Testis (tissue), 2 donors: ENCODE measurements at regions not wholly inside any gene's neighbourhood (a gene's known extent, or its start where the extent isn't known, plus 50 kb on each side); places are given as distances from the start of the nearest gene placed in this dataset.

ENCODE experiments used
- POLR2A ChIP-seq: fragments of 450-650 bp; IDR thresholded peaks from one replicate; pipeline ENCODE4 v1.6.1; 2017; ENCODE audit warnings: antibody characterized with exemption, mild to moderate bottlenecking, moderate library complexity
- TF ChIP-seq, protein P1 (sequence below), 3 experiments: fragments of 450-650 bp in 2 of 3; fragments of 200-600 bp in 1 of 3; sonication (generic) in 1 of 3; IDR thresholded peaks; one replicate each; pipeline ENCODE4 v1.5.1; 2016 to 2019; ENCODE audit warnings: antibody characterized with exemption in 3 of 3, mild to moderate bottlenecking in 2 of 3, moderate library complexity in 1 of 3

DNA sequence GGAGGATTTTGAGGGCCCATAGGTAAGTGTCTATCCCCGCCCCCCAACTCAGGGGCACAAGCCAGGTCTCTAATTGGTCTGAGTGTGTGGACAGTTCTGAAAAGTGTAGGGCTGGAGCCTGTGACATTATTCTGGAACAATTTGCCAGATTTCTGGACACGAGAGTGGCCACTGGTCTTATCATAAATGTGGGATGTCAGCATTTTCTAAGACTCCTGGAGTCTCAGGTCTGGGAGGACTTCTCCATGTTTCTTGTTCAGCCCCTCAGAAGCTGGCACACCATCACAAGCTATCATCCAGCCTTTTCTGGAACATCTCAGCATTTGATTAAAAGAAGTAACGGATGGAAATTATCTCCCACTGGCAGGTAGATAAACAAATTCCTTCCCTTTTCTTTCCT lies 141.4 kb downstream of the SEC61B start:
- TF ChIP-seq, protein P1, sequence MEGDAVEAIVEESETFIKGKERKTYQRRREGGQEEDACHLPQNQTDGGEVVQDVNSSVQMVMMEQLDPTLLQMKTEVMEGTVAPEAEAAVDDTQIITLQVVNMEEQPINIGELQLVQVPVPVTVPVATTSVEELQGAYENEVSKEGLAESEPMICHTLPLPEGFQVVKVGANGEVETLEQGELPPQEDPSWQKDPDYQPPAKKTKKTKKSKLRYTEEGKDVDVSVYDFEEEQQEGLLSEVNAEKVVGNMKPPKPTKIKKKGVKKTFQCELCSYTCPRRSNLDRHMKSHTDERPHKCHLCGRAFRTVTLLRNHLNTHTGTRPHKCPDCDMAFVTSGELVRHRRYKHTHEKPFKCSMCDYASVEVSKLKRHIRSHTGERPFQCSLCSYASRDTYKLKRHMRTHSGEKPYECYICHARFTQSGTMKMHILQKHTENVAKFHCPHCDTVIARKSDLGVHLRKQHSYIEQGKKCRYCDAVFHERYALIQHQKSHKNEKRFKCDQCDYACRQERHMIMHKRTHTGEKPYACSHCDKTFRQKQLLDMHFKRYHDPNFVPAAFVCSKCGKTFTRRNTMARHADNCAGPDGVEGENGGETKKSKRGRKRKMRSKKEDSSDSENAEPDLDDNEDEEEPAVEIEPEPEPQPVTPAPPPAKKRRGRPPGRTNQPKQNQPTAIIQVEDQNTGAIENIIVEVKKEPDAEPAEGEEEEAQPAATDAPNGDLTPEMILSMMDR (IDR thresholded peaks at IDR 0.05): no peak
- no peak for TF ChIP-seq POLR2A
